SK-N-SH (cell line): ENCODE measurements at regions not wholly inside any gene's neighbourhood (a gene's known extent, or its start where the extent isn't known, plus 50 kb on each side); places are given as distances from the start of the nearest gene placed in this dataset.

Source experiments
- CTCF ChIA-PET: fragments of 300-600, 350-600 bp; formaldehyde crosslinking; extraction: SDS; loops from one replicate; lab custom pipeline; 2021; lab: Yijun Ruan, JAX
- POLR2A ChIA-PET: fragments of 350-600 bp; sonication (Branson Sonifier 250); formaldehyde crosslinking; extraction: SDS; loops from one replicate; lab custom pipeline; 2020; ENCODE audit warnings: antibody characterized with exemption, inconsistent platforms; lab: Yijun Ruan, JAX
- DNase-seq: peaks from one replicate; pipeline ENCODE4 v3.0.0; 2012
- H2AFZ ChIP-seq: fragments of 200-600 bp; sonication (generic); 2 replicates; pipeline ENCODE4 v1.8.1; 2016; ENCODE audit warnings: antibody characterized with exemption, mild to moderate bottlenecking, low read depth
- H3F3A ChIP-seq: fragments of 200-600 bp; sonication (generic); replicated peaks from 2 replicates; pipeline ENCODE3; 2016; ENCODE audit warnings: antibody characterized with exemption, mild to moderate bottlenecking; ENCODE audit not compliant: insufficient read depth
- H3K27ac ChIP-seq, 2 experiments: fragments of 200-500 bp in 1 of 2; fragments of 200-600 bp in 1 of 2; sonication (Bioruptor generic) in 1 of 2; sonication (generic), shearing (Covaris generic) in 1 of 2; 2 replicates each; pipeline versions ENCODE4 v1.5.1 to v1.6.1; 2014 to 2016; ENCODE audit warnings: low read depth in 2 of 2, inconsistent platforms in 1 of 2, low read length in 1 of 2, mild to moderate bottlenecking in 1 of 2, mixed read lengths in 1 of 2
- H3K27me3 ChIP-seq: fragments of 200-600 bp; sonication (generic), shearing (Covaris generic); 2 replicates; pipeline ENCODE4 v1.6.1; 2016; ENCODE audit warnings: mixed run types; ENCODE audit not compliant: insufficient read depth
- H3K36me3 ChIP-seq, 2 experiments: fragments of 200-500 bp in 1 of 2; fragments of 200-600 bp in 1 of 2; sonication (Bioruptor generic) in 1 of 2; sonication (generic) in 1 of 2; replicated peaks in 1 of 2; 2 replicates each; pipeline versions ENCODE3 to v1.5.1; 2014 to 2016; ENCODE audit warnings: low read length in 1 of 2, mild to moderate bottlenecking in 1 of 2; ENCODE audit not compliant: insufficient read depth in 2 of 2, control insufficient read depth in 1 of 2
- H3K4me1 ChIP-seq, 2 experiments: fragments of 200-500 bp in 1 of 2; fragments of 200-600 bp in 1 of 2; sonication (Bioruptor generic) in 1 of 2; sonication (generic), shearing (Covaris generic) in 1 of 2; 2 replicates each; pipeline versions ENCODE4 v1.5.1 to v1.6.1; 2014 to 2016; ENCODE audit warnings: low read depth in 1 of 2, low read length in 1 of 2, mixed run types in 1 of 2; ENCODE audit not compliant: insufficient read depth in 2 of 2, control insufficient read depth in 1 of 2
- H3K4me2 ChIP-seq: fragments of 200-600 bp; sonication (generic), shearing (Covaris generic); 2 replicates; pipeline ENCODE4 v1.6.1; 2017; ENCODE audit warnings: mixed run types
- H3K4me3 ChIP-seq, 2 experiments: fragments of 200-500 bp in 1 of 2; fragments of 200-600 bp in 1 of 2; sonication (Bioruptor generic) in 1 of 2; sonication (generic), shearing (Covaris generic) in 1 of 2; 2 replicates each; pipeline versions ENCODE4 v1.5.1 to v1.8.1; 2014 to 2016; ENCODE audit warnings: low read depth in 2 of 2, inconsistent platforms in 1 of 2, low read length in 1 of 2, mild to moderate bottlenecking in 1 of 2, mixed read lengths in 1 of 2, moderate library complexity in 1 of 2
- H3K79me2 ChIP-seq: fragments of 200-600 bp; sonication (generic); 2 replicates; pipeline ENCODE4 v1.8.1; 2017; ENCODE audit warnings: mild to moderate bottlenecking; ENCODE audit not compliant: insufficient read depth
- H3K9ac ChIP-seq: fragments of 200-600 bp; sonication (generic); 2 replicates; pipeline ENCODE4 v1.6.1; 2017; ENCODE audit warnings: mixed run types
- H3K9me2 ChIP-seq: fragments of 200-600 bp; sonication (generic); 2 replicates; pipeline ENCODE4 v1.6.1; 2017; ENCODE audit warnings: mixed run types
- H3K9me3 ChIP-seq: fragments of 200-600 bp; sonication (generic); 2 replicates; pipeline ENCODE4 v1.6.1; 2017; ENCODE audit warnings: mixed run types, mild to moderate bottlenecking, moderate library complexity
- H4K20me1 ChIP-seq: fragments of 200-600 bp; sonication (generic); 2 replicates; pipeline ENCODE4 v1.6.1; 2017; ENCODE audit warnings: mild to moderate bottlenecking, mixed run types; ENCODE audit not compliant: insufficient read depth
- ELF1 ChIP-seq: IDR thresholded peaks from 2 replicates; pipeline ENCODE4 v1.4.0; 2012
- FOSL2 ChIP-seq: IDR thresholded peaks from 2 replicates; pipeline ENCODE4 v1.4.0; 2012; ENCODE audit warnings: low read depth, mild to moderate bottlenecking, moderate library complexity, borderline replicate concordance
- FOXJ3 ChIP-seq: sonication (generic); formaldehyde crosslinking; IDR thresholded peaks from 2 replicates; pipeline ENCODE4 v1.5.1; 2020; ENCODE audit warnings: mild to moderate bottlenecking, missing genetic modification reagents
- FOXM1 ChIP-seq: IDR thresholded peaks from 2 replicates; pipeline ENCODE4 v1.4.0; 2012; ENCODE audit warnings: low read depth, mild to moderate bottlenecking
- GABPA ChIP-seq: IDR thresholded peaks from 2 replicates; pipeline ENCODE4 v1.4.0; 2012; ENCODE audit warnings: low read depth, mild to moderate bottlenecking
- GATA2 ChIP-seq: sonication (generic); formaldehyde crosslinking; IDR thresholded peaks from 2 replicates; pipeline ENCODE4 v1.5.0; 2020; ENCODE audit warnings: mild to moderate bottlenecking, missing genetic modification reagents
- MEF2A ChIP-seq: IDR thresholded peaks from 2 replicates; pipeline ENCODE4 v1.4.0; 2012; ENCODE audit warnings: low read depth, borderline replicate concordance
- NFIC ChIP-seq: IDR thresholded peaks from 2 replicates; pipeline ENCODE4 v1.4.0; 2012; ENCODE audit warnings: borderline replicate concordance
- NRF1 ChIP-seq: IDR thresholded peaks from 2 replicates; pipeline ENCODE4 v1.6.1; 2012; ENCODE audit warnings: low read depth, mild to moderate bottlenecking, low read length
- RAD21 ChIP-seq: IDR thresholded peaks from 2 replicates; pipeline ENCODE4 v1.6.1; 2012; ENCODE audit warnings: mild to moderate bottlenecking, low read length
- REST ChIP-seq: IDR thresholded peaks from 2 replicates; pipeline ENCODE4 v1.6.1; 2012; ENCODE audit warnings: mild to moderate bottlenecking, low read depth, low read length, moderate library complexity
- RXRA ChIP-seq: IDR thresholded peaks from 2 replicates; pipeline ENCODE4 v1.4.0; 2012; ENCODE audit warnings: low read depth, mild to moderate bottlenecking, borderline replicate concordance
- SIN3A ChIP-seq: IDR thresholded peaks from 2 replicates; pipeline ENCODE4 v1.6.1; 2012; ENCODE audit warnings: low read depth, mild to moderate bottlenecking, low read length, moderate library complexity, borderline replicate concordance
- SMC3 ChIP-seq: IDR thresholded peaks from 2 replicates; pipeline ENCODE4 v1.6.1; 2012; ENCODE audit warnings: low read depth, low read length, improper control_type of control experiment
- TAF1 ChIP-seq: IDR thresholded peaks from 2 replicates; pipeline ENCODE4 v1.6.1; 2012; ENCODE audit warnings: low read depth, mild to moderate bottlenecking, low read length, moderate library complexity, borderline replicate concordance
- TEAD4 ChIP-seq: IDR thresholded peaks from 2 replicates; pipeline ENCODE4 v1.4.0; 2012; ENCODE audit warnings: mild to moderate bottlenecking, borderline replicate concordance; ENCODE audit not compliant: insufficient read depth
- ZBTB33 ChIP-seq: IDR thresholded peaks from 2 replicates; pipeline ENCODE4 v1.4.0; 2012; ENCODE audit warnings: low read depth, borderline replicate concordance
- WGBS: methylation state at CpG from one replicate; pipeline ENCODE4 v1.1.6; 2017; ENCODE audit warnings: low lambda C conversion rate; 5-methylcytosine and 5-hydroxymethylcytosine counted together
- TF ChIP-seq, protein P1 (sequence below): fragments of 150-350 bp; IDR thresholded peaks from 2 replicates; pipeline ENCODE4 v1.6.1; 2017; ENCODE audit warnings: antibody characterized with exemption, low read length, low read depth, borderline replicate concordance
- TF ChIP-seq, protein P2 (sequence below): IDR thresholded peaks from 2 replicates; pipeline ENCODE4; 2012
- TF ChIP-seq, protein P3 (sequence below): IDR thresholded peaks from 2 replicates; pipeline ENCODE4 v1.4.0; 2012; ENCODE audit warnings: low read depth

- Histone ChIP-seq H2AFZ (no peak overlapping the region), H3K9me2 (no peaks in the 10 kb centered on the region), H3K79me2 (no peaks in the 10 kb centered on the region), H3K27ac (no peak overlapping the region), H4K20me1 (no peaks in the 10 kb centered on the region), H3K9ac (no peak overlapping the region), H3K4me1 (no peaks in the 10 kb centered on the region), H3K4me3 (no peak overlapping the region), H3K27me3 (peaks cover 67% of the 10 kb centered on the region)
- DNase-seq: no peak
- POLR2A ChIA-PET: no interaction called here
- CTCF ChIA-PET: interaction anchor here (0.5 to 1.0 kb wide), 2 partner anchors 80 to 537 kb away, joined by 3 read pairs; no protein-coding TSS in a partner anchor
- TF ChIP-seq TAF1 (no peak), FOSL2 (no peak), GABPA (no peak), SMC3 (no peak), NFIC (no peak), RXRA (no peak), NRF1 (no peak), ZBTB33 (no peak), SIN3A (no peak), FOXM1 (no peak), ELF1 (no peak), RAD21 (no peak), TEAD4 (no peak), FOXJ3 (CRISPR knock-in tag) (no peak)
- TF ChIP-seq, protein P1, sequence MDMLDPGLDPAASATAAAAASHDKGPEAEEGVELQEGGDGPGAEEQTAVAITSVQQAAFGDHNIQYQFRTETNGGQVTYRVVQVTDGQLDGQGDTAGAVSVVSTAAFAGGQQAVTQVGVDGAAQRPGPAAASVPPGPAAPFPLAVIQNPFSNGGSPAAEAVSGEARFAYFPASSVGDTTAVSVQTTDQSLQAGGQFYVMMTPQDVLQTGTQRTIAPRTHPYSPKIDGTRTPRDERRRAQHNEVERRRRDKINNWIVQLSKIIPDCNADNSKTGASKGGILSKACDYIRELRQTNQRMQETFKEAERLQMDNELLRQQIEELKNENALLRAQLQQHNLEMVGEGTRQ: no peak
- TF ChIP-seq, protein P2, sequence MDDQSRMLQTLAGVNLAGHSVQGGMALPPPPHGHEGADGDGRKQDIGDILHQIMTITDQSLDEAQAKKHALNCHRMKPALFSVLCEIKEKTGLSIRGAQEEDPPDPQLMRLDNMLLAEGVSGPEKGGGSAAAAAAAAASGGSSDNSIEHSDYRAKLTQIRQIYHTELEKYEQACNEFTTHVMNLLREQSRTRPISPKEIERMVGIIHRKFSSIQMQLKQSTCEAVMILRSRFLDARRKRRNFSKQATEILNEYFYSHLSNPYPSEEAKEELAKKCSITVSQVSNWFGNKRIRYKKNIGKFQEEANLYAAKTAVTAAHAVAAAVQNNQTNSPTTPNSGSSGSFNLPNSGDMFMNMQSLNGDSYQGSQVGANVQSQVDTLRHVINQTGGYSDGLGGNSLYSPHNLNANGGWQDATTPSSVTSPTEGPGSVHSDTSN: no peak
- TF ChIP-seq, all 33 proteins: peak for 0
- Histone ChIP-seq H3F3A (no peaks in the 10 kb centered on the region), H3K4me2 (no peak overlapping the region), H3K9me3 (no peaks in the 10 kb centered on the region), H3K36me3 (no peaks in the 10 kb centered on the region)
- WGBS: 0% methylated on average over 10 of the region's 13 CpGs
Observed at GRCh38 chr5:1945606-1946005, 62.9 kb upstream of the IRX4 start.

DNA sequence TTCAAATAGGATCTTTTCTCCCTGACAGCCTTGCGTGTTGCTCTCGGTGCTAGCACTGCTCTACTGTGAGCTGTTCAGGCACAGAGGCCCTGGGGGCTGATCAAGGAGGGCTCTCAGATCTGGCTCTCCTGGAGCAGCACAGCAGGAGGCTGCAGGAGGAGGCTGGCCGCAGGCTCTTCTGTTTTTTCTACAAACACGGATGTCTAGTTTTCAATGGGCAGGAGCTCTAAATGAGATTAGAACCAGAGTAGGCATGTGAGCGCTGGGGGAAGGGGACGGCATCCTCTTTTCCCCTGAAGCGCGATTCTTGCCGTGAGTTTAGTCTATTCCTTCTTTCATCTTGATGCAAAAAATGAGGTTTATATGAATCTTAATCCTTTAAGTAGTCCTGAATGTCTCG is 61.7 kb upstream of the IRX4 start:
- Histone ChIP-seq H4K20me1 (no peaks in the 10 kb centered on the region), H3K9ac (no peak overlapping the region), H3K79me2 (no peaks in the 10 kb centered on the region), H3K36me3 (no peaks in the 10 kb centered on the region), H3K27me3 (peaks cover 60% of the 10 kb centered on the region), H3F3A (no peaks in the 10 kb centered on the region), H3K27ac (no peak overlapping the region), H3K9me2 (no peaks in the 10 kb centered on the region), H3K9me3 (no peaks in the 10 kb centered on the region), H2AFZ (no peak overlapping the region), H3K4me1 (no peaks in the 10 kb centered on the region), H3K4me3 (no peak overlapping the region), H3K4me2 (no peak overlapping the region)
- CTCF ChIA-PET: no interaction called here
- POLR2A ChIA-PET: no interaction called here
- WGBS: 10% methylated on average over 10 of the region's 10 CpGs
- DNase-seq: no peak
- TF ChIP-seq GATA2 (CRISPR knock-in tag): no peak
- TF ChIP-seq FOXM1: no peak
- no peak for TF ChIP-seq RAD21
- TF ChIP-seq, protein P3, sequence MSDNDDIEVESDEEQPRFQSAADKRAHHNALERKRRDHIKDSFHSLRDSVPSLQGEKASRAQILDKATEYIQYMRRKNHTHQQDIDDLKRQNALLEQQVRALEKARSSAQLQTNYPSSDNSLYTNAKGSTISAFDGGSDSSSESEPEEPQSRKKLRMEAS: no peak
- no peak for TF ChIP-seq REST
- TF ChIP-seq, protein P2: no peak
- no peak for TF ChIP-seq TEAD4
- no peak for TF ChIP-seq MEF2A
